Astrocyte of the cerebellum (primary cell): ENCODE measurements at regions not wholly inside any gene's neighbourhood (a gene's known extent, or its start where the extent isn't known, plus 50 kb on each side); places are given as distances from the start of the nearest gene placed in this dataset.

ENCODE experiments used
- DNase-seq: peaks from one replicate; pipeline ENCODE4 v3.0.0-alpha.2; 2011; ENCODE audit warnings: low read depth
- H3K4me3 ChIP-seq: 2 replicates; pipeline ENCODE4 v1.5.1; 2011; ENCODE audit warnings: mild to moderate bottlenecking, low read depth, low read length, moderate library complexity
- CTCF ChIP-seq: IDR thresholded peaks from 2 replicates; pipeline ENCODE4 v1.5.1; 2012; ENCODE audit warnings: low read length, low read depth, moderate library complexity, mild to moderate bottlenecking; ENCODE audit errors: missing control alignments
- in situ Hi-C: cut with HindIII; loops from 2 replicates; pipeline ENCODE4 v1.10.0; 2017; ENCODE audit warnings: low sequenced_read_pairs

GRCh38 chr6:49070411-49070810 is 392.6 kb downstream of the MMUT start:
- DNase-seq, result no peak
- in situ Hi-C loops, result no loop called here
- no peak overlapping the region for H3K4me3 ChIP-seq
- TF ChIP-seq CTCF, result no peak

GRCh38 chr6:49054311-49054710 is 408.7 kb downstream of the MMUT start:
- no peak for DNase-seq
- in situ Hi-C loops, result no loop called here
- TF ChIP-seq CTCF, result no peak
- H3K4me3 ChIP-seq, result no peak overlapping the region

GRCh38 chr6:49052901-49053300 is 410.2 kb downstream of the MMUT start:
- H3K4me3 ChIP-seq, result no peak overlapping the region
- DNase-seq, result no peak

GRCh38 chr6:49051281-49051680 is 411.8 kb downstream of the MMUT start:
- in situ Hi-C loops, result no loop called here
- DNase-seq, result no peak

More at GRCh38 chr6:49052901-49053300, 410.2 kb downstream of the MMUT start:
- in situ Hi-C loops, result no loop called here
- TF ChIP-seq CTCF, result no peak

GRCh38 chr6:49050584-49050983 is 412.5 kb downstream of the MMUT start:
- in situ Hi-C loops, result no loop called here
- H3K4me3 ChIP-seq, result no peak overlapping the region
- no peak for DNase-seq
- no peak for TF ChIP-seq CTCF

More at GRCh38 chr6:49051281-49051680, 411.8 kb downstream of the MMUT start:
- H3K4me3 ChIP-seq, result no peak overlapping the region
- TF ChIP-seq CTCF, result no peak

- H3K4me3 ChIP-seq, result no peak overlapping the region
- in situ Hi-C loops, result no loop called here
- TF ChIP-seq CTCF, result no peak
These were observed 424.7 kb downstream of the MMUT start for GRCh38 chr6:49038294-49038822.

More at GRCh38 chr6:49038294-49038822, 424.7 kb downstream of the MMUT start:
- DNase-seq, result no peak
